HG03521 (cell line): ENCODE measurements at regions not wholly inside any gene's neighbourhood (a gene's known extent, or its start where the extent isn't known, plus 50 kb on each side); places are given as distances from the start of the nearest gene placed in this dataset.

Source experiments
- ATAC-seq: cut with Tn5 transposase; IDR thresholded peaks from one replicate; pipeline ENCODE4 v1.9.1; 2021; ENCODE audit warnings: mild to moderate bottlenecking, moderate library complexity; ENCODE audit not compliant: unreplicated experiment

GRCh38 chr9:25613709-25614108 lies 64.5 kb downstream of the TUSC1 start:
- no peak for ATAC-seq

- no peak for ATAC-seq
These were observed 75.1 kb downstream of the TUSC1 start for GRCh38 chr9:25603106-25603505.

- no peak for ATAC-seq
These were observed 75.7 kb downstream of the TUSC1 start for GRCh38 chr9:25602400-25603044.

GRCh38 chr9:25600501-25600900 lies 77.7 kb downstream of the TUSC1 start:
- no peak for ATAC-seq

- no peak for ATAC-seq
These were observed 93.6 kb downstream of the TUSC1 start for GRCh38 chr9:25584611-25585010.

GRCh38 chr9:25573281-25573680 lies 105.0 kb downstream of the TUSC1 start:
- no peak for ATAC-seq

- no peak for ATAC-seq
These were observed 106.8 kb downstream of the TUSC1 start for GRCh38 chr9:25571491-25571890.

- no peak for ATAC-seq
These were observed 107.4 kb downstream of the TUSC1 start for GRCh38 chr9:25570802-25571201.

- ATAC-seq = no peak
These were observed 116.1 kb downstream of the TUSC1 start for GRCh38 chr9:25562101-25562500.

- ATAC-seq = no peak
These were observed 120.5 kb downstream of the TUSC1 start for GRCh38 chr9:25557645-25558300.

- ATAC-seq = no peak
These were observed 121.7 kb downstream of the TUSC1 start for GRCh38 chr9:25556540-25556939.

- no peak for ATAC-seq
These were observed 129.4 kb downstream of the TUSC1 start for GRCh38 chr9:25548847-25549246.

GRCh38 chr9:25543806-25544205 lies 134.4 kb downstream of the TUSC1 start:
- peak; percentile 60 for ATAC-seq

- ATAC-seq = no peak
These were observed 135.9 kb downstream of the TUSC1 start for GRCh38 chr9:25542319-25542718.

GRCh38 chr9:25537808-25538207 lies 140.4 kb downstream of the TUSC1 start:
- ATAC-seq = no peak

- ATAC-seq = no peak
These were observed 159.0 kb downstream of the TUSC1 start for GRCh38 chr9:25519286-25519685.

GRCh38 chr9:25517701-25518100 lies 160.5 kb downstream of the TUSC1 start:
- ATAC-seq = no peak

GRCh38 chr9:25513509-25514033 lies 164.7 kb downstream of the TUSC1 start:
- no peak for ATAC-seq

GRCh38 chr9:25505644-25506043 lies 172.6 kb downstream of the TUSC1 start:
- no peak for ATAC-seq

GRCh38 chr9:25481372-25481771 lies 196.9 kb downstream of the TUSC1 start:
- no peak for ATAC-seq

- ATAC-seq = no peak
These were observed 197.5 kb downstream of the TUSC1 start for GRCh38 chr9:25480696-25481095.

GRCh38 chr9:25472681-25473080 lies 205.6 kb downstream of the TUSC1 start:
- ATAC-seq = no peak
